Esophagus squamous epithelium (tissue), 5 donors: ENCODE measurements at regions not wholly inside any gene's neighbourhood (a gene's known extent, or its start where the extent isn't known, plus 50 kb on each side); places are given as distances from the start of the nearest gene placed in this dataset.

Source experiments
- DNase-seq: peaks from one replicate; lab custom pipeline; 2025; lab: John Stamatoyannopoulos, UW
- H3K27ac ChIP-seq, 4 donors: fragments of 200-600 bp; sonication (generic); one replicate each; pipeline ENCODE4 v1.5.1; 2016 to 2019; ENCODE audit warnings: mild to moderate bottlenecking in 1 of 4
- H3K27me3 ChIP-seq, 4 donors: fragments of 200-600 bp; sonication (generic); 1 replicate in 3 of 4; 2 replicates in 1 of 4; pipeline versions ENCODE4 v1.5.1 to v1.6.0; 2017 to 2021; ENCODE audit warnings: antibody characterized with exemption in 1 of 4
- H3K36me3 ChIP-seq, 3 donors: fragments of 200-600 bp; sonication (generic); one replicate each; pipeline ENCODE4 v1.5.1; 2016 to 2019
- H3K4me1 ChIP-seq, 3 donors: fragments of 200-600 bp; sonication (generic); one replicate each; pipeline ENCODE4 v1.5.1; 2017 to 2019
- H3K4me3 ChIP-seq, 4 donors: fragments of 200-600 bp; sonication (generic); 1 replicate in 3 of 4; 2 replicates in 1 of 4; pipeline ENCODE4 v1.5.1; 2016 to 2019; ENCODE audit warnings: mild to moderate bottlenecking in 2 of 4, moderate library complexity in 1 of 4
- H3K9me3 ChIP-seq, 3 donors: fragments of 200-600 bp; sonication (generic); one replicate each; pipeline ENCODE4 v1.5.1; 2016 to 2019
- CTCF ChIP-seq, 6 experiments: fragments of 450-650 bp in 4 of 6; fragments of 200-600 bp in 2 of 6; sonication (generic) in 2 of 6; IDR thresholded peaks; one replicate each; pipeline ENCODE4 v1.5.1; 2016 to 2019; ENCODE audit warnings: antibody characterized with exemption in 6 of 6, mild to moderate bottlenecking in 4 of 6, moderate library complexity in 4 of 6
- POLR2A ChIP-seq, 4 donors: fragments of 450-650 bp; IDR thresholded peaks; one replicate each; pipeline ENCODE4 v1.6.1; 2017; ENCODE audit warnings: antibody characterized with exemption in 4 of 4, mild to moderate bottlenecking in 4 of 4, moderate library complexity in 3 of 4
- WGBS, 2 donors: methylation state at CpG; one replicate each; pipeline ENCODE4 v1.1.5; 2018; 5-methylcytosine and 5-hydroxymethylcytosine counted together
- intact Hi-C: fragments of 100-400 bp; cut with DNase I; formaldehyde crosslinking; loops from one replicate; pipeline ENCODE4 v1.15.0; 2022
- donor health status: DM: yes; HTN: yes; CAD: no.

GRCh38 chrX:4175221-4175620, 461.8 kb upstream of the PRKX start:
- no peaks in the 10 kb centered on the region for H3K9me3 ChIP-seq
- H3K36me3 ChIP-seq: no peaks in the 10 kb centered on the region
- no peak for DNase-seq
- no peak for TF ChIP-seq POLR2A (IDR thresholded peaks at IDR 0.05)
- intact Hi-C loops: no loop called here
- H3K27me3 ChIP-seq: no peaks in the 10 kb centered on the region
- H3K4me3 ChIP-seq: no peak overlapping the region
- WGBS, 2 donors: 60 to 79% methylated on average over 3 of the region's 3 CpGs
- no peaks in the 10 kb centered on the region for H3K4me1 ChIP-seq
- H3K27ac ChIP-seq: no peak overlapping the region

GRCh38 chrX:4173743-4174142, 460.3 kb upstream of the PRKX start:
- intact Hi-C loops: no loop called here
- WGBS, 2 donors: 27 to 56% methylated on average over 2 of the region's 2 CpGs
- no peak for DNase-seq
- no peak overlapping the region for H3K4me3 ChIP-seq
- H3K27me3 ChIP-seq: no peaks in the 10 kb centered on the region
- H3K4me1 ChIP-seq: no peaks in the 10 kb centered on the region
- TF ChIP-seq POLR2A (IDR thresholded peaks at IDR 0.05) (no peak), CTCF (IDR thresholded peaks at IDR 0.05) (no peak)
- no peaks in the 10 kb centered on the region for H3K36me3 ChIP-seq
- no peak overlapping the region for H3K27ac ChIP-seq
- no peaks in the 10 kb centered on the region for H3K9me3 ChIP-seq

- no peaks in the 10 kb centered on the region for H3K27me3 ChIP-seq
- H3K4me3 ChIP-seq: no peak overlapping the region
- no peak overlapping the region for H3K27ac ChIP-seq
- H3K36me3 ChIP-seq: no peaks in the 10 kb centered on the region
- TF ChIP-seq CTCF (IDR thresholded peaks at IDR 0.05) (no peak), POLR2A (IDR thresholded peaks at IDR 0.05) (no peak)
- DNase-seq: no peak
- intact Hi-C loops: no loop called here
- no peaks in the 10 kb centered on the region for H3K4me1 ChIP-seq
- WGBS, 2 donors: 17 to 47% methylated on average over 1 to 4 of the region's 4 CpGs
- peaks cover 0 to 3% (median 0%) of the 10 kb centered on the region in 3 donors for H3K9me3 ChIP-seq
Observed at GRCh38 chrX:4151798-4152197, 438.3 kb upstream of the PRKX start.

DNA sequence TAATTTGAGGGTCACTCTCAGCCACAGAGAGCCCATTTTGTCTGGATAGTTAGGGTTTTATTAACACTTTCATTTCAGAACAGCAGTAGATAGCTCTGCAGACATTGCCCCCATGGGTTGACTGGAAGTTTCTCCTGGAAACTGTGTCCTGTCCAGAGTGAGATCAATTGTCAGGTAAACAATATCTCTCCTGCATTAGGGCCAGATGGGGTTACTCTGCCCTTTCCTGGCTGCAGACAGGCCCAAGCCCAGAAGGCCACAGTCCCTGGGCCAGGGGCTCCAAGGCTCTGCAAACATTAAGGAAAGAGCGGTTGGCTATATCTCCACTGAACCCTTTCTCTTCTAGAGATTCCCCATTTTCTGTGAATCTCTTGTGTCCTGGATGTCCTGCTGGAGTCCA, 436.8 kb upstream of the PRKX start:
- Histone ChIP-seq H3K27ac (no peak overlapping the region), H3K27me3 (no peaks in the 10 kb centered on the region), H3K4me1 (no peaks in the 10 kb centered on the region), H3K4me3 (no peak overlapping the region), H3K36me3 (no peaks in the 10 kb centered on the region), H3K9me3 (peaks cover 0 to 3% (median 0%) of the 10 kb centered on the region in 3 donors)
- DNase-seq: no peak
- no peak for TF ChIP-seq CTCF (IDR thresholded peaks at IDR 0.05)
- TF ChIP-seq POLR2A (IDR thresholded peaks at IDR 0.05): no peak
- WGBS, 2 donors: 100% methylated on average over 1 of the region's 1 CpG; no CpG with 5 or more reads in 1 of the 2 donors
- intact Hi-C loops: no loop called here

DNA sequence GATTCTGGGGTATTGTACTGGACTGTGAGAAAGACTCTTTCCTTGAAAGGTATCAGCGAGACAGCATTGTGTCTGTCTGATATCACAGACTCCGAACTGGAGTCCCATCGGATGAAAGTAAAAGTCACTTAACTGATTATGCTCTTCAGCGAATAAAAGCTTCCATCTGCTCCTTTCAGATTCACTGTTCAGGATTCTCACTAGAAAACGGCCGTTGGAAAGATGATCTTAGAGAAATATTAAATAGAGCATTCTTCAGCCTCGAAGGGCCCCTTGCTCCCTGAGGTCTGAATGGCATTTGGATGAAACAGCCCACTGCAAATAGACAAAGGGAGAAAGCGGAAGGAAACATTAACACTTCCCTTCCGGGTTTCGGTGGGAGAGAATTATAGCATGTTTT, 416.2 kb upstream of the PRKX start:
- no peak overlapping the region for H3K4me3 ChIP-seq
- no peaks in the 10 kb centered on the region for H3K27me3 ChIP-seq
- no peaks in the 10 kb centered on the region for H3K4me1 ChIP-seq
- WGBS, 2 donors: 12 to 24% methylated on average over 9 to 10 of the region's 10 CpGs
- H3K27ac ChIP-seq: no peak overlapping the region
- no peak for DNase-seq
- intact Hi-C loops: no loop called here
- TF ChIP-seq POLR2A (IDR thresholded peaks at IDR 0.05): no peak
- TF ChIP-seq CTCF (IDR thresholded peaks at IDR 0.05): no peak
- no peaks in the 10 kb centered on the region for H3K9me3 ChIP-seq
- no peaks in the 10 kb centered on the region for H3K36me3 ChIP-seq
